HCT116 (cell line): ENCODE measurements at regions not wholly inside any gene's neighbourhood (a gene's known extent, or its start where the extent isn't known, plus 50 kb on each side); places are given as distances from the start of the nearest gene placed in this dataset.

Source experiments
- ATAC-seq: fragments of 200-7000 bp; cut with Tn5 transposase; 2 replicates; pipeline ENCODE4 v1.9.1; 2020; ENCODE audit warnings: mild to moderate bottlenecking, moderate library complexity
- BruUV-seq: library from RNA; stranded (reverse); fragments of 400-500 nt; replicated peaks from 2 replicates; lab custom pipeline; 2021; lab: Mats Ljungman, UMichigan
- CTCF ChIA-PET: fragments of 300-600 bp; sonication (Branson Sonifier 250); formaldehyde crosslinking; loops from one replicate; lab custom pipeline; 2021; ENCODE audit warnings: antibody characterized with exemption; lab: Charles Lee
- POLR2A ChIA-PET: fragments of 300-600, 350-600 bp; sonication (Branson Sonifier 250); formaldehyde crosslinking; loops from one replicate; lab custom pipeline; 2021; ENCODE audit warnings: antibody characterized with exemption; lab: Charles Lee
- RAD21 ChIA-PET, 2 experiments: fragments of 300-600 bp; sonication (Branson Sonifier 250); formaldehyde crosslinking; loops; one replicate each; lab custom pipeline; 2023; ENCODE audit warnings: low total read pairs in 2 of 2; ENCODE audit not compliant: uncharacterized antibody in 2 of 2, unreplicated experiment in 2 of 2, low non-redundant PET in 1 of 2; lab: Charles Lee
- DNase-seq: peaks from one replicate; pipeline ENCODE4 v3.0.0-alpha.2; 2010; ENCODE audit warnings: low read depth, low spot score
- H2AFZ ChIP-seq: fragments of 200-600 bp; shearing (Covaris generic), sonication (generic); 2 replicates; pipeline ENCODE4 v1.6.1; 2017; ENCODE audit warnings: low read depth, mixed run types, mixed read lengths, antibody characterized with exemption, low read length; ENCODE audit not compliant: poor library complexity, severe bottlenecking
- H3K27ac ChIP-seq: 2 replicates; pipeline ENCODE4 v1.5.1; 2012; ENCODE audit warnings: low read depth, low read length
- H3K27me3 ChIP-seq: fragments of 200-600 bp; sonication (generic); 2 replicates; pipeline ENCODE4 v1.6.1; 2016; ENCODE audit warnings: mixed run types, low read length, mixed read lengths; ENCODE audit not compliant: insufficient read depth
- H3K36me3 ChIP-seq, 2 experiments: fragments of 200-500 bp in 1 of 2; fragments of 200-600 bp in 1 of 2; sonication (Bioruptor generic) in 1 of 2; sonication (generic) in 1 of 2; 2 replicates each; pipeline versions ENCODE4 v1.5.1 to v1.6.1; 2014 to 2016; ENCODE audit warnings: low read length in 2 of 2, inconsistent platforms in 1 of 2, mixed read lengths in 1 of 2, mixed run types in 1 of 2; ENCODE audit not compliant: insufficient read depth in 2 of 2, control insufficient read depth in 1 of 2
- H3K4me1 ChIP-seq, 2 experiments: fragments of 200-600 bp in 1 of 2; sonication (generic) in 1 of 2; 2 replicates each; pipeline versions ENCODE4 v1.5.1 to v1.6.1; 2012 to 2017; ENCODE audit warnings: low read length in 2 of 2, inconsistent platforms in 1 of 2, mild to moderate bottlenecking in 1 of 2, mixed read lengths in 1 of 2, mixed run types in 1 of 2, moderate library complexity in 1 of 2; ENCODE audit not compliant: insufficient read depth in 2 of 2, control insufficient read depth in 1 of 2
- H3K4me2 ChIP-seq: fragments of 200-600 bp; sonication (generic); 2 replicates; pipeline ENCODE4 v1.6.1; 2017; ENCODE audit warnings: mixed run types, low read length, mixed read lengths
- H3K4me3 ChIP-seq, 2 experiments: fragments of 200-600 bp in 1 of 2; sonication (generic) in 1 of 2; replicated peaks in 1 of 2; 2 replicates each; pipeline ENCODE4 v1.5.1; 2011 to 2016; ENCODE audit warnings: low read length in 2 of 2, control low read depth in 1 of 2, low read depth in 1 of 2, mild to moderate bottlenecking in 1 of 2, mixed read lengths in 1 of 2, mixed run types in 1 of 2
- H3K79me2 ChIP-seq: fragments of 200-600 bp; sonication (generic); 2 replicates; pipeline ENCODE4 v1.6.1; 2017; ENCODE audit warnings: mild to moderate bottlenecking, mixed run types, low read length, moderate library complexity, mixed read lengths; ENCODE audit not compliant: insufficient read depth
- H3K9ac ChIP-seq: fragments of 200-600 bp; sonication (generic); 2 replicates; pipeline ENCODE4 v1.6.1; 2016; ENCODE audit warnings: low read length, mixed read lengths
- H3K9me2 ChIP-seq: fragments of 200-600 bp; sonication (generic), shearing (Covaris generic); 2 replicates; pipeline ENCODE4 v1.6.1; 2017; ENCODE audit warnings: mixed run types, mild to moderate bottlenecking, moderate library complexity; ENCODE audit not compliant: insufficient read depth
- H3K9me3 ChIP-seq, 2 experiments: fragments of 200-500 bp in 1 of 2; fragments of 200-600 bp in 1 of 2; sonication (Bioruptor generic) in 1 of 2; sonication (generic) in 1 of 2; 2 replicates each; pipeline ENCODE4 v1.6.1; 2014 to 2017; ENCODE audit warnings: low read length in 2 of 2, mixed read lengths in 2 of 2, inconsistent platforms in 1 of 2, low read depth in 1 of 2, mild to moderate bottlenecking in 1 of 2, mixed run types in 1 of 2, moderate library complexity in 1 of 2; ENCODE audit not compliant: control insufficient read depth in 1 of 2, insufficient read depth in 1 of 2
- H4K20me1 ChIP-seq: fragments of 200-600 bp; sonication (generic), shearing (Covaris generic); 2 replicates; pipeline ENCODE4 v1.6.1; 2017; ENCODE audit warnings: mixed run types, mild to moderate bottlenecking, moderate library complexity; ENCODE audit not compliant: insufficient read depth
- CBX3 ChIP-seq: IDR thresholded peaks from 2 replicates; pipeline ENCODE4 v1.6.1; 2012; ENCODE audit warnings: low read depth
- CEBPB ChIP-seq: IDR thresholded peaks from 2 replicates; pipeline ENCODE4 v1.6.1; 2012; ENCODE audit warnings: low read depth
- CTCF ChIP-seq, 3 experiments: fragments of 200-600 bp in 1 of 3; sonication (generic) in 1 of 3; IDR thresholded peaks in 2 of 3; conservative IDR thresholded peaks in 1 of 3; 2 replicates each; pipeline ENCODE4 v1.5.1; 2012 to 2017; ENCODE audit warnings: low read depth in 2 of 3, low read length in 2 of 3, antibody characterized with exemption in 1 of 3, borderline replicate concordance in 1 of 3, control low read depth in 1 of 3, mild to moderate bottlenecking in 1 of 3, mixed read lengths in 1 of 3, mixed run types in 1 of 3, moderate library complexity in 1 of 3; ENCODE audit not compliant: insufficient read depth in 1 of 3
- EGR1 ChIP-seq: IDR thresholded peaks from 2 replicates; pipeline ENCODE4 v1.6.1; 2012; ENCODE audit warnings: low read depth
- ELF1 ChIP-seq: IDR thresholded peaks from 2 replicates; pipeline ENCODE4 v1.6.1; 2012; ENCODE audit warnings: low read depth, borderline replicate concordance
- EZH2 ChIP-seq: fragments of 200-600 bp; sonication (generic); IDR thresholded peaks from 2 replicates; pipeline ENCODE4 v1.6.1; 2017; ENCODE audit warnings: antibody characterized with exemption, mixed run types
- FOSL1 ChIP-seq: IDR thresholded peaks from 2 replicates; pipeline ENCODE4 v1.6.1; 2012; ENCODE audit warnings: low read depth
- JUND ChIP-seq: IDR thresholded peaks from 2 replicates; pipeline ENCODE4 v1.6.1; 2012
- POLR2A ChIP-seq: IDR thresholded peaks from 2 replicates; pipeline ENCODE4 v1.7.0; 2011; ENCODE audit warnings: borderline replicate concordance; ENCODE audit not compliant: insufficient read depth, insufficient read length; ENCODE audit errors: extremely low read depth
- POLR2AphosphoS5 ChIP-seq: IDR thresholded peaks from 2 replicates; pipeline ENCODE4 v1.6.1; 2011; ENCODE audit warnings: mild to moderate bottlenecking, low read depth, low read length, moderate library complexity
- RAD21 ChIP-seq: IDR thresholded peaks from 2 replicates; pipeline ENCODE4 v1.6.1; 2012; ENCODE audit warnings: low read depth, mild to moderate bottlenecking
- REST ChIP-seq: IDR thresholded peaks from 2 replicates; pipeline ENCODE4 v1.6.1; 2012; ENCODE audit warnings: low read depth
- SP1 ChIP-seq: IDR thresholded peaks from 2 replicates; pipeline ENCODE4 v1.6.1; 2012; ENCODE audit warnings: low read depth
- SRF ChIP-seq: IDR thresholded peaks from 2 replicates; pipeline ENCODE4 v1.6.1; 2012; ENCODE audit warnings: low read depth
- TCF7L2 ChIP-seq: IDR thresholded peaks from 2 replicates; pipeline ENCODE4 v1.7.0; 2011; ENCODE audit warnings: borderline replicate concordance, inconsistent platforms; ENCODE audit not compliant: insufficient read depth, insufficient read length; ENCODE audit errors: extremely low read depth
- ZFX ChIP-seq: fragments of 450-650 bp; IDR thresholded peaks from 2 replicates; pipeline ENCODE4 v1.6.1; 2017
- ZNF274 ChIP-seq: fragments of 200-500 bp; sonication (Bioruptor generic); IDR thresholded peaks from 2 replicates; pipeline ENCODE4 v1.6.1; 2014; ENCODE audit warnings: mild to moderate bottlenecking, low read depth, low read length, inconsistent platforms
- intact Hi-C: fragments of 100-400 bp; cut with micrococcal nuclease; formaldehyde crosslinking; loops from 2 replicates; pipeline ENCODE4 v1.10.0; 2022

DNA sequence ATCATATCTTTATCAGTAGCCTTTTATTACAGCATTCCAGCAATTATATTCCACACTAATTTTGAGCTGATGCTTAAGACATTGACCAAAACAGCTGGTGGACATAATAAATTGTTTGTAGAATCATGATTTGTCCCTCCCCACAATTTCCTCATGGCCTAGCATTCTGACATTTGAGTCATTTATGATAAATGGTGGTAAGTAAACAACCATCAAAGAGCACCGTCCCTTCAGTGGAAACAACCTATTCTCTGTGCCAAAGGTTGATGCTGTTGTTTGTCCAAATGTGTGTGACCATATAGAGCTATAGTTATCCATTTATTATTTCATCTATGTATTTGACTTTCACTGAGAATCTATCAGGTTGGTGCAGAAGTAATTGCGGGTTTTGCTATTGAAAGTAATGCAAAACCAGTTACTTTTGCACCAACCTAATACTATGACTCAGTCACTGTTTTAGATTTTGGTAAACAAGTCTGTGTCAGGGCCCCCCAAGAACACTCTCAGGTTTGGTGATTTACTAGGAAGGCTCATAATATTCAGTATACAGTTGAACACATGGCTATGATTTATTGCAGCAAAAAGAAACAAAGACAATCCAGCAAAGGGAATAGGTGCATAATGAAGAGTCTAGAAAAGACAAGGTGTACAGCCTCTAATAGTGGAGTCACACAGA is 608.7 kb upstream of the REG3G start:
- H3K9me3 ChIP-seq, result peaks cover 0 to 27% of the 10 kb centered on the region in 2 experiments; a peak in 2 of 4 replicates
- H3K4me2 ChIP-seq, result no peak overlapping the region
- H3K36me3 ChIP-seq, result no peaks in the 10 kb centered on the region
- no peaks in the 10 kb centered on the region for H3K9me2 ChIP-seq
- H3K9ac ChIP-seq, result no peak overlapping the region
- H4K20me1 ChIP-seq, result no peaks in the 10 kb centered on the region
- POLR2A ChIA-PET, result no interaction called here
- DNase-seq, result no peak
- no peak for TF ChIP-seq RAD21
- no peak for TF ChIP-seq CTCF (IDR thresholded peaks at IDR 0.05 in 2 of 3, conservative IDR thresholded peaks at IDR 0.05 in 1 of 3; ENCODE audit: borderline replicate concordance in 1 of 3, insufficient read depth in 1 of 3, low read depth in 2 of 3, low read length in 2 of 3)
- H3K4me3 ChIP-seq, result no peak overlapping the region
- intact Hi-C loops, result no loop called here
- H2AFZ ChIP-seq, result no peak overlapping the region
- no peak overlapping the region for H3K27ac ChIP-seq
- no peaks in the 10 kb centered on the region for H3K27me3 ChIP-seq
- CTCF ChIA-PET, result no interaction called here
- no peaks in the 10 kb centered on the region for H3K79me2 ChIP-seq
- H3K4me1 ChIP-seq, result no peaks in the 10 kb centered on the region
- BruUV-seq, result no TSS peak
- ATAC-seq, result no peak
- RAD21 ChIA-PET, result no interaction called here

GRCh38 chr2:78417355-78417754 is 608.1 kb upstream of the REG3G start:
- no peak for ATAC-seq
- TF ChIP-seq CBX3 (no peak), ZNF274 (no peak), EZH2 (no peak), EGR1 (no peak), POLR2AphosphoS5 (no peak), SRF (no peak), ZFX (no peak), TCF7L2 (no peak), JUND (no peak), RAD21 (no peak), SP1 (no peak), CEBPB (no peak), REST (no peak), POLR2A (no peak), ELF1 (no peak), FOSL1 (no peak)
- TF ChIP-seq, all 23 proteins: peak for 0
- H3K36me3 ChIP-seq, result no peaks in the 10 kb centered on the region

More at GRCh38 chr2:78417355-78417754, 608.1 kb upstream of the REG3G start:
- Histone ChIP-seq H3K4me1 (no peaks in the 10 kb centered on the region), H3K79me2 (no peaks in the 10 kb centered on the region), H3K27me3 (no peaks in the 10 kb centered on the region), H3K9me3 (peaks cover 0 to 27% of the 10 kb centered on the region in 2 experiments; a peak in 2 of 4 replicates), H3K9me2 (no peaks in the 10 kb centered on the region), H3K27ac (no peak overlapping the region), H4K20me1 (no peaks in the 10 kb centered on the region), H3K9ac (no peak overlapping the region), H3K4me3 (no peak overlapping the region), H2AFZ (no peak overlapping the region), H3K4me2 (no peak overlapping the region)
- no peak for DNase-seq
- ChIA-PET RAD21 (no interaction called here), POLR2A (no interaction called here), CTCF (no interaction called here)
- intact Hi-C loops, result no loop called here
- no TSS peak for BruUV-seq
